Common myeloid progenitor, CD34-positive (primary cell): ENCODE measurements at regions not wholly inside any gene's neighbourhood (a gene's known extent, or its start where the extent isn't known, plus 50 kb on each side); places are given as distances from the start of the nearest gene placed in this dataset.
"Not testable (repeated sequence)": the region's sequence is repeated elsewhere in the genome, so short reads cannot be mapped to it uniquely, and the experiment has no call there.

Experiments used
- CTCF ChIA-PET: fragments of 350-600 bp; sonication (Branson Sonifier 250); formaldehyde crosslinking; loops from one replicate; lab custom pipeline; 2021; ENCODE audit warnings: antibody characterized with exemption; lab: Charles Lee
- POLR2A ChIA-PET: fragments of 350-600 bp; sonication (Branson Sonifier 250); formaldehyde crosslinking; loops from one replicate; lab custom pipeline; 2021; ENCODE audit warnings: antibody characterized with exemption; lab: Charles Lee
- DNase-seq, 3 donors: peaks; one replicate each; pipeline versions ENCODE4 v3.0.0 to v3.0.0-alpha.2; 2013
- H3K27ac ChIP-seq, 2 experiments: 1 replicate in 1 of 2; 2 replicates in 1 of 2; pipeline ENCODE4 v1.7.0; 2013; ENCODE audit warnings: inconsistent platforms in 2 of 2, low read length in 2 of 2, mild to moderate bottlenecking in 2 of 2, low read depth in 1 of 2, moderate library complexity in 1 of 2; ENCODE audit not compliant: severe bottlenecking in 2 of 2, insufficient read depth in 1 of 2, poor library complexity in 1 of 2
- H3K27me3 ChIP-seq, 5 experiments: replicated peaks in 2 of 5; 1 replicate in 3 of 5; 2 replicates in 2 of 5; pipeline versions ENCODE4 v1.6.1 to v1.7.0; 2013; ENCODE audit warnings: low read length in 4 of 5, mild to moderate bottlenecking in 2 of 5, moderate library complexity in 2 of 5, inconsistent platforms in 1 of 5; ENCODE audit not compliant: insufficient read depth in 5 of 5, control insufficient read depth in 4 of 5
- H3K36me3 ChIP-seq, 4 experiments: 1 replicate in 2 of 4; 2 replicates in 2 of 4; pipeline versions ENCODE4 v1.6.1 to v1.7.0; 2013; ENCODE audit warnings: low read length in 3 of 4, control low read depth in 1 of 4, mild to moderate bottlenecking in 1 of 4; ENCODE audit not compliant: control insufficient read depth in 4 of 4, insufficient read depth in 4 of 4
- H3K4me1 ChIP-seq, 4 experiments: 1 replicate in 3 of 4; 2 replicates in 1 of 4; pipeline versions ENCODE4 v1.6.1 to v1.7.1; 2013; ENCODE audit warnings: low read length in 3 of 4, mild to moderate bottlenecking in 3 of 4, control low read depth in 1 of 4, inconsistent platforms in 1 of 4, moderate library complexity in 1 of 4; ENCODE audit not compliant: control insufficient read depth in 4 of 4, insufficient read depth in 4 of 4; ENCODE audit errors: control extremely low read depth in 1 of 4
- H3K4me3 ChIP-seq, 7 experiments: 1 replicate in 4 of 7; 2 replicates in 3 of 7; pipeline versions ENCODE4 v1.5.1 to v1.7.0; 2013; ENCODE audit warnings: mild to moderate bottlenecking in 7 of 7, low read length in 6 of 7, moderate library complexity in 6 of 7, inconsistent platforms in 2 of 7, low read depth in 2 of 7, control low read depth in 1 of 7; ENCODE audit not compliant: insufficient read depth in 4 of 7, control insufficient read depth in 1 of 7; ENCODE audit errors: extremely low read depth in 1 of 7
- H3K9me3 ChIP-seq, 5 experiments: 1 replicate in 4 of 5; 2 replicates in 1 of 5; pipeline versions ENCODE4 v1.6.1 to v1.7.1; 2013; ENCODE audit warnings: low read length in 4 of 5, mild to moderate bottlenecking in 2 of 5, inconsistent platforms in 1 of 5, low read depth in 1 of 5, moderate library complexity in 1 of 5; ENCODE audit not compliant: control insufficient read depth in 4 of 5, insufficient read depth in 2 of 5; ENCODE audit errors: control extremely low read depth in 1 of 5
- WGBS: methylation state at CpG from one replicate; pipeline ENCODE4 v1.1.5; 2013; ENCODE audit not compliant: insufficient coverage; 5-methylcytosine and 5-hydroxymethylcytosine counted together

- no peak for DNase-seq
- no peak overlapping the region for H3K4me3 ChIP-seq
- H3K9me3 ChIP-seq = peaks cover 0 to 12% (median 0%) of the 10 kb centered on the region in 5 experiments
- 78% methylated on average over 1 of the region's 10 CpGs for WGBS
- no peaks in the 10 kb centered on the region for H3K36me3 ChIP-seq
- no peak overlapping the region for H3K27ac ChIP-seq
- ChIA-PET POLR2A (no interaction called here), CTCF (interaction anchor here (1.4 kb wide), 1 partner anchor 9 kb away, joined by 6 read pairs; no protein-coding TSS in a partner anchor)
- H3K4me1 ChIP-seq = peaks cover 0 to 6% (median 0%) of the 10 kb centered on the region in 4 experiments
- no peaks in the 10 kb centered on the region for H3K27me3 ChIP-seq
Measured at GRCh38 chr2:8505311-8505920, 176.4 kb upstream of the ID2 start.

GRCh38 chr2:8506746-8507145, 175.1 kb upstream of the ID2 start:
- H3K4me1 ChIP-seq = peaks cover 0 to 8% (median 0%) of the 10 kb centered on the region in 4 experiments
- POLR2A ChIA-PET = interaction anchor here (1.5 kb wide), 1 partner anchor 38 kb away, joined by 4 read pairs; no protein-coding TSS in a partner anchor
- no peak overlapping the region for H3K4me3 ChIP-seq
- H3K36me3 ChIP-seq = no peaks in the 10 kb centered on the region
- CTCF ChIA-PET = interaction anchor here (1.2 to 1.4 kb wide), 3 partner anchors 10 to 18 kb away, joined by 3 to 6 read pairs (median 4); no protein-coding TSS in a partner anchor
- whole genome bisulfite sequencing = 97% methylated on average over 6 of the region's 7 CpGs
- H3K27ac ChIP-seq = no peak overlapping the region
- H3K27me3 ChIP-seq = no peaks in the 10 kb centered on the region
- DNase-seq = no peak
- H3K9me3 ChIP-seq = peaks cover 0 to 18% (median 0%) of the 10 kb centered on the region in 5 experiments

- no peak for DNase-seq
- Histone ChIP-seq H3K9me3 (peaks cover 0 to 21% (median 0%) of the 10 kb centered on the region in 5 experiments), H3K4me1 (peaks cover 0 to 16% (median 0%) of the 10 kb centered on the region in 4 experiments), H3K4me3 (no peak overlapping the region), H3K36me3 (no peaks in the 10 kb centered on the region), H3K27me3 (no peaks in the 10 kb centered on the region), H3K27ac (no peak overlapping the region)
- POLR2A ChIA-PET = no interaction called here
- WGBS = 98% methylated on average over 5 of the region's 5 CpGs
- CTCF ChIA-PET = interaction anchor here (0.5 to 1.2 kb wide), 2 partner anchors 12 to 75 kb away, joined by 4 read pairs; no protein-coding TSS in a partner anchor
Measured at GRCh38 chr2:8508766-8509165, 173.1 kb upstream of the ID2 start.

DNA sequence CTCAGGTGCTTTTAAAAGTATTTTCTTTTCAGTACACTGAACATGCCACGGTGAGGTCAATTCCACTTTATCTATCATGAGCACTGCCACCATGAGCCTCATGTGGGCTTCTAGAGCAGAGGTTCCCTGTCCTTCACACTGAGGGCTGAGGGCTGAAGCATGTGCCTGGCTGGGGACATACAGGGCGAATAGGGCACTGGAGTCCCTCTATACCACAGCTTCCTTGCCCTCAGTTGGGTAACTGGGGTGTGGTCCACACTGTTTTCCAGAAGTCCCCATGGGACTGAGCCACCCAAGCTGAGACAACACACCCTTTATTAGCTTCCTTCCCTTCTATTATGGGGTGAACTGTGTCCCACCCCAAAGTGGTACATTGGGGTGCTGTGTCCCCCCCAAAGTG, 172.2 kb upstream of the ID2 start:
- H3K4me3 ChIP-seq = no peak overlapping the region
- no peak overlapping the region for H3K27ac ChIP-seq
- no peak for DNase-seq
- 95% methylated on average over 2 of the region's 2 CpGs for WGBS
- peaks cover 0 to 22% (median 0%) of the 10 kb centered on the region in 5 experiments for H3K9me3 ChIP-seq
- POLR2A ChIA-PET = no interaction called here
- CTCF ChIA-PET = interaction anchor here (1.2 kb wide), 1 partner anchor 11 kb away, joined by 4 read pairs; no protein-coding TSS in a partner anchor
- H3K36me3 ChIP-seq = no peaks in the 10 kb centered on the region
- H3K4me1 ChIP-seq = peaks cover 2 to 24% (median 4%) of the 10 kb centered on the region in 4 experiments
- no peaks in the 10 kb centered on the region for H3K27me3 ChIP-seq

- H3K27me3 ChIP-seq, DNase-seq, H3K27ac ChIP-seq, H3K4me3 ChIP-seq, POLR2A ChIA-PET, H3K36me3 ChIP-seq: not testable (repeated sequence)
- peaks cover 0 to 22% (median 0%) of the 10 kb centered on the region in 5 experiments for H3K9me3 ChIP-seq
- CTCF ChIA-PET = interaction anchor here (1.7 kb wide), 1 partner anchor 11 kb away, joined by 5 read pairs; no protein-coding TSS in a partner anchor
- peaks cover 3 to 29% (median 8%) of the 10 kb centered on the region in 4 experiments for H3K4me1 ChIP-seq
- 100% methylated on average over 1 of the region's 4 CpGs for WGBS
Measured at GRCh38 chr2:8510055-8510454, 171.8 kb upstream of the ID2 start.

DNA sequence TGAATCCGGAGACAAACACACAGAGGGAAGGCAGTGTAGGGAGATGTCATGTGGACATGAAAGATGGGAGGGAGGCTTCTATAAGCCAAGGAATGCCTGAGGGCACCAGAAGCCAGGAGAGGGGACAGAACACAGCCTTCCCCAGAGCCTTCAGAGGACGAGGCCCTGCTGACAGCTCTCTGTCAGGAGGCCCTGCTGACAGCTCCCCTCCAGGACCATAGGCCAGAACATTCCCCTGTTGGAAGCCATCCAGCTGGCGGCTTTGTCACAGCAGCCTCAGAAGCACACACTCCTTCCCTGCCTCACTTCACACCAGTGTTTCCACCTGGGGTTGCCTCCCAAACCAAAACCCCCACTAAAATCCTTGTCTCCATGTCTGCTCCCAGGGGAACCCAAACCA, 171.3 kb upstream of the ID2 start:
- no peak overlapping the region for H3K27ac ChIP-seq

More for the DNA sequence above, 171.3 kb upstream of the ID2 start:
- 85% methylated on average over 3 of the region's 3 CpGs for WGBS
- peaks cover 0 to 22% (median 0%) of the 10 kb centered on the region in 5 experiments for H3K9me3 ChIP-seq
- ChIA-PET CTCF (interaction anchor here (1.0 to 1.7 kb wide), 4 partner anchors 11 to 89 kb away, joined by 3 to 5 read pairs (median 3); no protein-coding TSS in a partner anchor), POLR2A (no interaction called here)
- H3K27me3 ChIP-seq = no peaks in the 10 kb centered on the region
- H3K4me3 ChIP-seq = no peak overlapping the region
- no peak for DNase-seq
- no peaks in the 10 kb centered on the region for H3K36me3 ChIP-seq
- H3K4me1 ChIP-seq = peaks cover 6 to 33% (median 13%) of the 10 kb centered on the region in 4 experiments
